HEK293T (cell line): ENCODE measurements at regions not wholly inside any gene's neighbourhood (a gene's known extent, or its start where the extent isn't known, plus 50 kb on each side); places are given as distances from the start of the nearest gene placed in this dataset.

ENCODE experiments used
- CTCF ChIA-PET: fragments of 350-600 bp; formaldehyde crosslinking; extraction: SDS; loops from one replicate; lab custom pipeline; 2021; ENCODE audit warnings: antibody characterized with exemption, inconsistent platforms; lab: Yijun Ruan, JAX
- POLR2A ChIA-PET: fragments of 350-600 bp; formaldehyde crosslinking; extraction: SDS; loops from one replicate; lab custom pipeline; 2020; ENCODE audit warnings: antibody characterized with exemption, inconsistent platforms; lab: Yijun Ruan, JAX
- DNase-seq: peaks from one replicate; pipeline ENCODE4 v3.0.0; 2012; ENCODE audit warnings: mixed read lengths; ENCODE audit errors: extremely low spot score
- ARNT ChIP-seq: fragments of 450-650 bp; IDR thresholded peaks from 2 replicates; pipeline ENCODE4 v1.6.1; 2017; ENCODE audit warnings: mild to moderate bottlenecking
- BHLHE40 ChIP-seq: fragments of 450-650 bp; IDR thresholded peaks from 2 replicates; pipeline ENCODE4 v1.6.1; 2016; ENCODE audit warnings: mild to moderate bottlenecking, moderate library complexity, borderline replicate concordance
- CTBP1 ChIP-seq: fragments of 450-650 bp; IDR thresholded peaks from 2 replicates; pipeline ENCODE4 v1.6.1; 2016; ENCODE audit warnings: borderline replicate concordance
- ELF4 ChIP-seq: fragments of 450-650 bp; IDR thresholded peaks from 2 replicates; pipeline ENCODE4 v1.6.1; 2017; ENCODE audit warnings: antibody characterized with exemption
- FOXA1 ChIP-seq: fragments of 450-650 bp; IDR thresholded peaks from 2 replicates; pipeline ENCODE4 v1.6.1; 2016; ENCODE audit warnings: mild to moderate bottlenecking
- FOXK2 ChIP-seq: fragments of 450-650 bp; IDR thresholded peaks from 2 replicates; pipeline ENCODE4 v1.6.1; 2016; ENCODE audit warnings: mild to moderate bottlenecking
- FOXM1 ChIP-seq: fragments of 450-650 bp; IDR thresholded peaks from 2 replicates; pipeline ENCODE4 v1.6.1; 2017; ENCODE audit warnings: mild to moderate bottlenecking, borderline replicate concordance
- HDGF ChIP-seq: fragments of 450-650 bp; IDR thresholded peaks from 2 replicates; pipeline ENCODE4 v1.6.1; 2017; ENCODE audit warnings: antibody characterized with exemption, borderline replicate concordance
- L3MBTL2 ChIP-seq: fragments of 450-650 bp; conservative IDR thresholded peaks from 2 replicates; pipeline ENCODE4 v1.6.1; 2016; ENCODE audit warnings: mild to moderate bottlenecking
- LEF1 ChIP-seq: fragments of 450-650 bp; IDR thresholded peaks from 2 replicates; pipeline ENCODE4 v1.6.1; 2017; ENCODE audit warnings: mild to moderate bottlenecking, borderline replicate concordance
- NFRKB ChIP-seq: fragments of 450-650 bp; IDR thresholded peaks from 2 replicates; pipeline ENCODE4 v1.6.1; 2016; ENCODE audit warnings: mild to moderate bottlenecking, moderate library complexity
- SP1 ChIP-seq: fragments of 450-650 bp; IDR thresholded peaks from 2 replicates; pipeline ENCODE4 v1.6.1; 2017
- SUZ12 ChIP-seq: fragments of 450-650 bp; IDR thresholded peaks from 2 replicates; pipeline ENCODE4 v1.6.1; 2016; ENCODE audit warnings: mild to moderate bottlenecking
- TARDBP ChIP-seq: fragments of 450-650 bp; IDR thresholded peaks from 2 replicates; pipeline ENCODE4 v1.6.1; 2016
- ZNF384 ChIP-seq: fragments of 450-650 bp; IDR thresholded peaks from 2 replicates; pipeline ENCODE4 v1.6.1; 2016
- TF ChIP-seq, protein P1 (sequence below): fragments of 450-650 bp; IDR thresholded peaks from 2 replicates; pipeline ENCODE4 v1.6.1; 2016

DNA sequence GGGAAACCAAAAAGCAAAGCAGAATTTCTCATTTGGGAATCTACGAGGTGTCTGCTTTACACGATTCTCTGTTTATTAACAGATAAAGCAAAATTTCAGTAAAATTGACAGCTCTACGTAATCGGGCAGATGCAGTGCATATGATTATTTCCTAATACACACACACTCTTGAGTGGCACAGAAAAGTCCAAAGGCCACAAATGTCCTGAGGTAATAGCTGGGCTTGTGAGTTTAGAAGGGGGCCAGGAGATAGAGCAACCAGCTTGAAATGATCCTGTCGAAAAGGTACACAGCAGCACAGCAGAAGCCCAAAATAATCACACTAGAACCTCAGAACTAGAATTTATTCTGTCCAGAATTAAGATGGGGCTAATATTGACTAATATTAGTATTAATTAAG lies 236.0 kb downstream of the FAT4 start:
- CTCF ChIA-PET = no interaction called here
- TF ChIP-seq CTBP1 (no peak), TARDBP (no peak), FOXK2 (no peak), ARNT (no peak), FOXM1 (no peak), LEF1 (no peak), HDGF (no peak), BHLHE40 (no peak), SUZ12 (no peak), ZNF384 (no peak), SP1 (no peak), L3MBTL2 (no peak), FOXA1 (no peak), ELF4 (no peak)
- TF ChIP-seq, protein P1, sequence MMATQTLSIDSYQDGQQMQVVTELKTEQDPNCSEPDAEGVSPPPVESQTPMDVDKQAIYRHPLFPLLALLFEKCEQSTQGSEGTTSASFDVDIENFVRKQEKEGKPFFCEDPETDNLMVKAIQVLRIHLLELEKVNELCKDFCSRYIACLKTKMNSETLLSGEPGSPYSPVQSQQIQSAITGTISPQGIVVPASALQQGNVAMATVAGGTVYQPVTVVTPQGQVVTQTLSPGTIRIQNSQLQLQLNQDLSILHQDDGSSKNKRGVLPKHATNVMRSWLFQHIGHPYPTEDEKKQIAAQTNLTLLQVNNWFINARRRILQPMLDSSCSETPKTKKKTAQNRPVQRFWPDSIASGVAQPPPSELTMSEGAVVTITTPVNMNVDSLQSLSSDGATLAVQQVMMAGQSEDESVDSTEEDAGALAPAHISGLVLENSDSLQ = no peak
- DNase-seq = no peak
- POLR2A ChIA-PET = no interaction called here

DNA sequence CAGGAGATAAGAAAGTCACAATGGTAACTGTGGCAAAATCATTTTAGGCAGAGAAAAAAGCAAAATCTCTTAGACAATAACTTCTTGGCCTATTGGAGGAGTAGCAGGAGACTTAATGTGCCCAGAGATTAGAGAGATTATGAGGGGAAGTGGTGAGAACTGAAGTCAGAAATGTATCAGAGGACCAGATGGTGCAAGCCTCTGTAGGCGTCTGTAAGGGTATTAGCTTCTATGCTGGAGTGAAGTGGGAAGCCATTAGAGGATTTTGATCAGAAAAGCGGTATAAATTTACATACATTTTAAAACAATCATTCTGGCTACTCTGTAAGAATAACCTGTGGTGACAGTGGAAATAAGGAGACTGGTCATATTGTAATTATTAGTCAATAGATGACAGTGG lies 236.7 kb downstream of the FAT4 start:
- TF ChIP-seq HDGF (no peak), CTBP1 (no peak), SP1 (no peak), NFRKB (no peak), FOXA1 (no peak), FOXM1 (no peak), ZNF384 (no peak), BHLHE40 (no peak), LEF1 (no peak), ELF4 (no peak), TARDBP (no peak), L3MBTL2 (no peak)
- POLR2A ChIA-PET = no interaction called here
- no peak for DNase-seq
- CTCF ChIA-PET = no interaction called here

DNA sequence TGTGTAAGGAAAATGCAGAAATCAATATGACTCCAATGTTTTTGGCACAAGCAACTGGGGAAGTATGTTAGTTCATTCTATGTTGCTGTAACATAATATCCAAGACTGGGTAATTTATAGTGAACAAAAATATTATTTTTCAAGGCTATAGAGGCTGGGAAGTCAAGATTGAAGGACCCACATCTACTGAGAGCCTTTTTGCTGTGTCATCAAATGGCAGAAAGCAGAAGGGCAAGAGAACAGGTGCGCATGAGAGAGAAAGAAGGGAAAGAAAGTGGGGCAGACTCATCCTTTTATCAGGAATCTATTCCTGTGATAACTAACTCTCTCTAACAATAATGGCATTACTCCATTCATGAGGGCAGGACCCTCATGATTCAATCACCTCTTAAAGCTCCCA lies 237.2 kb downstream of the FAT4 start:
- ChIA-PET POLR2A (no interaction called here), CTCF (no interaction called here)
- TF ChIP-seq, protein P1 = no peak
- TF ChIP-seq FOXK2 (no peak), CTBP1 (no peak), TARDBP (no peak), NFRKB (no peak), BHLHE40 (no peak), FOXM1 (no peak), ZNF384 (no peak), ELF4 (no peak), FOXA1 (no peak)

DNA sequence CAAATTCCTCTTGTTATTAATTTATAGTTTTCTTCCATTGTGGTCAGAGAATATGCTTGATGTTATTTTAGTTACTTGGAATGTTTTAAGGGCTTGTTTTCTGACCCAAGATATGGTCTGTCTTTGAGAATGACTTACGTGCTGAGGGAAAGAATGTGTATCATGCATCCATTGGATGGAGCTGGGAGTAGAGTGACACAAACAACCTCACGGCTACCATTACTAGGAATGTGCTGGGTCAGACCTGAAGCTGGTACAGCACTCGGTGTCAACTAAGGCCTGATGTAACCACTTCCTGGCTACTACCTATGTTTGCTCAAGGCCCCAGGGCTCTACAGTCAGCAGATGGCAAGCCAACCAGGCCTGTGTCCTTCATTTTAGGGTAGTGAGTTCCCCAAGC lies 257.8 kb downstream of the FAT4 start:
- POLR2A ChIA-PET = no interaction called here
- CTCF ChIA-PET = no interaction called here
- no peak for TF ChIP-seq FOXM1
- TF ChIP-seq ARNT = no peak
- TF ChIP-seq FOXA1 = no peak
- no peak for TF ChIP-seq TARDBP
- TF ChIP-seq, protein P1 = no peak
- no peak for TF ChIP-seq SP1
- no peak for TF ChIP-seq LEF1
- no peak for TF ChIP-seq HDGF
- TF ChIP-seq CTBP1 = no peak
- TF ChIP-seq ZNF384 = no peak
- TF ChIP-seq FOXK2 = no peak
- no peak for TF ChIP-seq SUZ12
- TF ChIP-seq NFRKB = no peak
- DNase-seq = no peak

More for the DNA sequence above, 237.2 kb downstream of the FAT4 start:
- DNase-seq = no peak

DNA sequence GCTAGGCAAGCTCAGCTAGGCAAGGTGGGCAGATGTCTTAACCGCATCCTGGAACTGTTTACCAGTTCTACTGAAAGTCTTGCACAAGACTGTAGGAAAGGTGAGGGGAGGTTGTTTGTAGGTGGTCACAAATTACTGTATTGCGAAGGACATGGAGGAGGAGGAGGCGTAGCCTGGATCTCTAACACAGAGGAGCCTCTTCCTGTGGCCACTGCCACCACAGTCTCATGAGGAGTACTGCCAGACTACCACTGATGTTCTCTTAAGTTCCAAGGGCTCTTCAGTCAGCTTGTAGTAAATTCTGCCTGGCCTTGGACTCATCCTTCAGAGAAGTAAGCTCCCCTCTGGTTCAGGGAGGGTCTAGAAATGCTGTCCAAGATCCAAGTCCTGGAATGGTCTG lies 258.6 kb downstream of the FAT4 start:
- CTCF ChIA-PET = no interaction called here
- TF ChIP-seq TARDBP (no peak), BHLHE40 (no peak), SUZ12 (no peak), ZNF384 (no peak), FOXA1 (no peak), FOXM1 (no peak), FOXK2 (no peak), CTBP1 (no peak), L3MBTL2 (no peak), LEF1 (no peak), ARNT (no peak), NFRKB (no peak), ELF4 (no peak), SP1 (no peak), HDGF (no peak)
- TF ChIP-seq, protein P1 = no peak
- DNase-seq = no peak
- POLR2A ChIA-PET = no interaction called here

DNA sequence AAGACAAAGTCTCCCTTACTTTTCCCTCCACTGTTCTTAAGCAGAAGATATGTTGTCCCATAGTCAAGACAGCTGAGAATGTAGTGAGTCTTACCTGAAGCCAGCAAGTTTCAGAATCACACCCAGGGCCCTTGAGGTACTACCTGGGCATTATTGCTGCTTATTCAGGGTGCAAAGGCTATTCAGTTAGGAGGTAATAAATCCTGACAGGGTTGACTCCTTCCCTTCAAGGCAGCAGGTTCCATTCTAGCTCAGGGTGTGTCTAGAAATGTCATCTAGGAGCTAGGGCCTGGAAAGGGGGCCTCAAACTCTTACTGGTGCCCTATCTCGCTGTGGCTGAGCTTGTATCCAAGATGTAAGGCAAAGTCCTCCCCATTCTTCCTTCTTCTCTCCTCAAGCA lies 259.0 kb downstream of the FAT4 start:
- ChIA-PET CTCF (no interaction called here), POLR2A (no interaction called here)
- no peak for DNase-seq
- no peak for TF ChIP-seq FOXA1
- TF ChIP-seq HDGF = no peak
- TF ChIP-seq SUZ12 = no peak
- TF ChIP-seq NFRKB = no peak
- TF ChIP-seq LEF1 = no peak
- TF ChIP-seq, protein P1 = no peak
- no peak for TF ChIP-seq TARDBP
- no peak for TF ChIP-seq CTBP1
- TF ChIP-seq FOXK2 = no peak
- TF ChIP-seq L3MBTL2 = no peak
- TF ChIP-seq ELF4 = no peak
- TF ChIP-seq SP1 = no peak
- TF ChIP-seq FOXM1 = no peak
- TF ChIP-seq ZNF384 = no peak
- no peak for TF ChIP-seq ARNT
- no peak for TF ChIP-seq BHLHE40
